HG03565 (cell line): ENCODE measurements at regions not wholly inside any gene's neighbourhood (a gene's known extent, or its start where the extent isn't known, plus 50 kb on each side); places are given as distances from the start of the nearest gene placed in this dataset.

ENCODE experiments used
- ATAC-seq: cut with Tn5 transposase; IDR thresholded peaks from one replicate; pipeline ENCODE4 v1.9.1; 2021; ENCODE audit warnings: mild to moderate bottlenecking, moderate library complexity; ENCODE audit not compliant: unreplicated experiment

GRCh38 chr20:52867305-52867704 lies 104.9 kb upstream of the TSHZ2 start:
- ATAC-seq = no peak

- ATAC-seq = no peak
Observed at GRCh38 chr20:52864916-52865605, 107.1 kb upstream of the TSHZ2 start.

GRCh38 chr20:52859156-52859876 lies 112.8 kb upstream of the TSHZ2 start:
- no peak for ATAC-seq

- ATAC-seq = no peak
Observed at GRCh38 chr20:52852714-52853113, 119.4 kb upstream of the TSHZ2 start.

GRCh38 chr20:52847731-52848359 lies 124.3 kb upstream of the TSHZ2 start:
- ATAC-seq = no peak

- no peak for ATAC-seq
Observed at GRCh38 chr20:52847029-52847660, 125.0 kb upstream of the TSHZ2 start.

GRCh38 chr20:52845044-52845443 lies 127.1 kb upstream of the TSHZ2 start:
- no peak for ATAC-seq

- no peak for ATAC-seq
Observed at GRCh38 chr20:52843425-52843824, 128.7 kb upstream of the TSHZ2 start.

GRCh38 chr20:52841003-52841402 lies 131.2 kb upstream of the TSHZ2 start:
- no peak for ATAC-seq

GRCh38 chr20:52840041-52840440 lies 132.1 kb upstream of the TSHZ2 start:
- ATAC-seq = no peak

GRCh38 chr20:52838510-52839241 lies 133.5 kb upstream of the TSHZ2 start:
- no peak for ATAC-seq

GRCh38 chr20:52837378-52837777 lies 134.8 kb upstream of the TSHZ2 start:
- ATAC-seq = no peak

- no peak for ATAC-seq
Observed at GRCh38 chr20:52833901-52834300, 138.3 kb upstream of the TSHZ2 start.

- ATAC-seq = no peak
Observed at GRCh38 chr20:52832151-52832774, 139.9 kb upstream of the TSHZ2 start.

- ATAC-seq = no peak
Observed at GRCh38 chr20:52830598-52830997, 141.6 kb upstream of the TSHZ2 start.

GRCh38 chr20:52829111-52829510 lies 143.0 kb upstream of the TSHZ2 start:
- ATAC-seq = no peak

- no peak for ATAC-seq
Observed at GRCh38 chr20:52828199-52828598, 144.0 kb upstream of the TSHZ2 start.

GRCh38 chr20:52826722-52827121 lies 145.4 kb upstream of the TSHZ2 start:
- ATAC-seq = no peak

- no peak for ATAC-seq
Observed at GRCh38 chr20:52826321-52826720, 145.8 kb upstream of the TSHZ2 start.

- ATAC-seq = no peak
Observed at GRCh38 chr20:52824494-52825216, 147.5 kb upstream of the TSHZ2 start.
